Bronchial epithelial cell (primary cell): ENCODE measurements at regions not wholly inside any gene's neighbourhood (a gene's known extent, or its start where the extent isn't known, plus 50 kb on each side); places are given as distances from the start of the nearest gene placed in this dataset.

Experiments used
- DNase-seq: peaks from one replicate; pipeline ENCODE4 v3.0.0-alpha.2; 2010; ENCODE audit warnings: low read depth
- FAIRE-seq: peaks from 2 replicates; lab custom pipeline; 2011; peaks lifted over from hg19 to GRCh38; lab: Jason Lieb, UNC
- H3K27me3 ChIP-seq: 2 replicates; pipeline ENCODE4 v1.5.1; 2011; ENCODE audit warnings: low read length; ENCODE audit not compliant: control insufficient read depth, insufficient read depth
- H3K36me3 ChIP-seq: 2 replicates; pipeline ENCODE4 v1.5.1; 2011; ENCODE audit warnings: low read length; ENCODE audit not compliant: control insufficient read depth, insufficient read depth
- H3K4me3 ChIP-seq: 2 replicates; pipeline ENCODE4 v1.5.1; 2011; ENCODE audit warnings: mild to moderate bottlenecking, low read depth, low read length, control low read depth
- TF ChIP-seq, protein P1 (sequence below): IDR thresholded peaks from 2 replicates; pipeline ENCODE4 v1.5.1; 2011; ENCODE audit warnings: mild to moderate bottlenecking, moderate library complexity, low read length, control low read depth, inconsistent platforms; ENCODE audit not compliant: insufficient read depth, severe bottlenecking

DNA sequence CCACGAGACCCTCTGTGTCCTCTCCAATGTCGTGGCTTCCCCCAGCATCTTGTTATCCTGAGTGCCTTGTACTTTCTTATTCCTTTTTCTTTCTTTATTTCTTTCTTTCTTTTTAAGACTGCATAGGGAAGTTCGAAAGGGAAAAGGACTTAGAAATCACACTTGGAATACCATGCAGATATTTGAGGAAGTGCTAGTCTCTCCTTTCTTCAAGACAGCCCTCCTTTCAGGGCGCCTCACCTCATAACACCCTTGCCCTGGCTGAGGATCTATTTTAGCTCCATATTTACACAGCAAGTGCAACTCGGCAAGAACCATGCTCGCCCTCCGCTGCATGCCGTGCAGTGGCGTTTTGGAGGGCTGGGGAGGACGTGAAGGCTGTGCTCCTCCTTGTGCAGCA lies 232.3 kb upstream of the GLI3 start:
- Histone ChIP-seq H3K27me3 (peaks cover 2% of the 10 kb centered on the region), H3K4me3 (no peak overlapping the region), H3K36me3 (no peaks in the 10 kb centered on the region)
- DNase-seq (no peak), FAIRE-seq (no peak)
- TF ChIP-seq, protein P1, sequence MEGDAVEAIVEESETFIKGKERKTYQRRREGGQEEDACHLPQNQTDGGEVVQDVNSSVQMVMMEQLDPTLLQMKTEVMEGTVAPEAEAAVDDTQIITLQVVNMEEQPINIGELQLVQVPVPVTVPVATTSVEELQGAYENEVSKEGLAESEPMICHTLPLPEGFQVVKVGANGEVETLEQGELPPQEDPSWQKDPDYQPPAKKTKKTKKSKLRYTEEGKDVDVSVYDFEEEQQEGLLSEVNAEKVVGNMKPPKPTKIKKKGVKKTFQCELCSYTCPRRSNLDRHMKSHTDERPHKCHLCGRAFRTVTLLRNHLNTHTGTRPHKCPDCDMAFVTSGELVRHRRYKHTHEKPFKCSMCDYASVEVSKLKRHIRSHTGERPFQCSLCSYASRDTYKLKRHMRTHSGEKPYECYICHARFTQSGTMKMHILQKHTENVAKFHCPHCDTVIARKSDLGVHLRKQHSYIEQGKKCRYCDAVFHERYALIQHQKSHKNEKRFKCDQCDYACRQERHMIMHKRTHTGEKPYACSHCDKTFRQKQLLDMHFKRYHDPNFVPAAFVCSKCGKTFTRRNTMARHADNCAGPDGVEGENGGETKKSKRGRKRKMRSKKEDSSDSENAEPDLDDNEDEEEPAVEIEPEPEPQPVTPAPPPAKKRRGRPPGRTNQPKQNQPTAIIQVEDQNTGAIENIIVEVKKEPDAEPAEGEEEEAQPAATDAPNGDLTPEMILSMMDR: no peak

DNA sequence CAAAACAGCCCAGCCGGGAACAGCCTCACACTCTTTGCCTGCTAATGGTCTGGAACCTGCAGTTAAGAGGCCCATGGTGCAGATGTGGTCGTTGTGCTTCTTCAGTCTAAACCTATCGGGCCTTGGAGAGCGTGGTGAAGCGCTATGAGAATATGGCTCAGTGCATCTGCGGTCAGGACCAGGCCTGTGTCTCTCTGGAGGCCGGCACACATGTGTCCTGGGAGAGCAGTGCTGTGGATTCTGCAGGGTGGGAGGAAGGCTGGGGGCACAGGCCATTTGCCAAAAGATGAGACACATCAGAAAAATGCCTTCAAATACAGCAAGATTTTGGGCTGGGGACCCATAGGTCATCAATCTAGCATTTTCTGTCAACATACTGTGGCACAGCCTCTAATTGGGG lies 231.5 kb upstream of the GLI3 start:
- TF ChIP-seq, protein P1: no peak
- FAIRE-seq (no peak), DNase-seq (no peak)
- H3K36me3 ChIP-seq: no peaks in the 10 kb centered on the region
- H3K4me3 ChIP-seq: no peak overlapping the region
- H3K27me3 ChIP-seq: peaks cover 2% of the 10 kb centered on the region

DNA sequence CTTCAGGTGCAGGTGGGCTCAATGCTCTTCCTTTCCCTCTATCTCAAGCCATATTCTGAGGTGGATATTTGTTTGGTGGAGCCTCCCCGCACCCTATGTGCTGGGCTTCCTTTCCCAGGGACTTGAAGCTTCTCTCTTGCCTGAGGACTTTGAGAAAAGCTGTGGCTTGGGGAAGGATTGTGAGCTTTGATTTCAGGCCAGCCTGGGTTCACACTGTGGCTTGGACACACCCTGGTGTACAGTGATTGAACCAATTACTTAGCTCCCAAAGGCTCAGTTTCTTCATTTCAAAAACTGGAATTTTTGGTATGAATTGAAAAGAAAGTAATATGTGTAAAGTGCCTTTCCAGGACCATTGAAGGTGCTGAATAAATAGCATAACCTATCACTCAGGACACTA lies 224.5 kb upstream of the GLI3 start:
- TF ChIP-seq, protein P1: no peak

DNA sequence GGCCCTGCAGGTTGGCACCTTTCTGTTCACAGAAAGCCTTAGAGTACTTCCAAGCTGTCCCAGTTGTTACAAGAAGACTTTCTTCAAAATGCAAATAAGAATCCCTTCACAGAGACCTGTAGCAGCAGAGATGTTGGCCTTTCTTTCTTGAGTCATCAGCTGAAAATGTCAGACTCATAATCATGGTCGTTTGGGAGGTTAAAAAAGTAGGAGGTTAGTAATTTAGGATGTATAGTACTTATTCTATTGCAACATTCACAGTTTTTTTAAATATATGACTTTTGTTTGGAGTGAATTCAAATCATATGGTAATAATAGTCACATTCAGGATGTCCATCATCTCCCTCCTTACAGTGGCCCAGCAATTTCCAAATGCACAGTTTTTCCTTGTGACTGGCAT lies 223.9 kb upstream of the GLI3 start:
- H3K36me3 ChIP-seq: no peaks in the 10 kb centered on the region
- DNase-seq (peak; percentile 22), FAIRE-seq (no peak)
- TF ChIP-seq, protein P1: no peak
- H3K27me3 ChIP-seq: no peaks in the 10 kb centered on the region
- no peak overlapping the region for H3K4me3 ChIP-seq

More for the DNA sequence above, 224.5 kb upstream of the GLI3 start:
- no peak for DNase-seq
- no peak overlapping the region for H3K4me3 ChIP-seq
- no peak for FAIRE-seq
- H3K27me3 ChIP-seq: no peaks in the 10 kb centered on the region
- H3K36me3 ChIP-seq: no peaks in the 10 kb centered on the region

DNA sequence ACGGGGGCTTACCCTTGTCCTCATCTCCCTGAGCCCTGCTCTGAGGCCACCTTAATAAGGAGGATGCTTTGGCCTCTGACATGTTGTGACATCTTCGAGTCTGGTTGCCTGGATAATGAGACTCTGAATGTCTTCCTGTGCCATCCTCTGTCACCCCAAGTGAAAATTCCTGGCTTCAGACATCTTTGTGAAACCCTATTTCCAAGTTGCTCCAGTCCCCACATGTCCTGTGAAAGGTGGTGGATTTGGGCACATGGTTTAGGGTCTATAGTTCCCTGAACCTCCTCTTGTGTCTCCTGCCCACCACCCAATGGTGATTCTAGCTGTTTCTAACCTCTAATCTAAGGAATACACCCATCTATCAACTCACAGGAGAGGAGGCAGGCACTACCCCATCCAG lies 223.1 kb upstream of the GLI3 start:
- FAIRE-seq (peak; percentile 88), DNase-seq (no peak)
- Histone ChIP-seq H3K27me3 (no peaks in the 10 kb centered on the region), H3K36me3 (no peaks in the 10 kb centered on the region), H3K4me3 (no peak overlapping the region)
- TF ChIP-seq, protein P1: no peak

DNA sequence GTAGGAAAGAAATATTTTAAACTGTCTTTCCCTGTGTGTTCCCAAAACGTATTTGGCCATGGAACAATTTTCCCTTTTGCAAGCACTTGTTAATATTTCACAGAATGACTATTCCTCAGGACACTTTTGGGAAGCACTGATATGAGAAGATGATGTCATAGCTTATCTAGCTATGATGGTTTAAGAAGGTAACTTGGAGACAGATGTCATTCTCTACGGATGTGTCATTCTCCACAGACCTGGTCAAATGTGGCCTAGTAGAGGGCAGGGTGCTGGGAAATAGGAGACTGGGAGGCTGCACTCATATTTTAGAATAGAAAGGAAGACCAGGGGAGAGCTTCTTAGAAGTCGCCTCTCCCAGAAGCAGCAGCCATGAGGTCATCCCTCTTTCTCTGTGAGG lies 220.7 kb upstream of the GLI3 start:
- DNase-seq (no peak), FAIRE-seq (no peak)
- Histone ChIP-seq H3K4me3 (no peak overlapping the region), H3K27me3 (no peaks in the 10 kb centered on the region), H3K36me3 (no peaks in the 10 kb centered on the region)
- TF ChIP-seq, protein P1: no peak
